Stomach (tissue), 8 donors: ENCODE measurements at regions not wholly inside any gene's neighbourhood (a gene's known extent, or its start where the extent isn't known, plus 50 kb on each side); places are given as distances from the start of the nearest gene placed in this dataset.

Experiments
- DNase-seq, 2 donors: peaks; one replicate each; pipeline versions ENCODE4 v3.0.0 to v3.0.0-alpha.2; 2013 to 2019
- H3K27ac ChIP-seq, 5 donors: fragments of 200-600 bp in 4 of 5; sonication (generic) in 4 of 5; one replicate each; pipeline ENCODE4 v1.5.1; 2013 to 2019; ENCODE audit warnings: mild to moderate bottlenecking in 1 of 5, moderate library complexity in 1 of 5
- H3K27me3 ChIP-seq, 3 donors: fragments of 200-600 bp; sonication (generic); one replicate each; pipeline ENCODE4 v1.5.1; 2017 to 2019; ENCODE audit warnings: mixed run types in 1 of 3
- H3K36me3 ChIP-seq, 4 donors: fragments of 200-600 bp; sonication (generic); 1 replicate in 3 of 4; 2 replicates in 1 of 4; pipeline ENCODE4 v1.5.1; 2016 to 2019
- H3K4me1 ChIP-seq, 4 donors: fragments of 200-600 bp; sonication (generic); one replicate each; pipeline ENCODE4 v1.5.1; 2016 to 2019
- H3K4me3 ChIP-seq, 4 donors: fragments of 200-600 bp; sonication (generic) in 3 of 4; one replicate each; pipeline ENCODE4 v1.5.1; 2016 to 2019; ENCODE audit warnings: mild to moderate bottlenecking in 1 of 4
- H3K9me3 ChIP-seq, 4 donors: fragments of 200-600 bp; sonication (generic); one replicate each; pipeline ENCODE4 v1.5.1; 2016 to 2019
- CTCF ChIP-seq, 7 experiments: fragments of 450-650 bp in 4 of 7; fragments of 200-600 bp in 3 of 7; sonication (generic) in 3 of 7; IDR thresholded peaks; one replicate each; pipeline ENCODE4 v1.5.1; 2016 to 2019; ENCODE audit warnings: antibody characterized with exemption in 7 of 7, control low read depth in 2 of 7, mild to moderate bottlenecking in 1 of 7
- EP300 ChIP-seq: sonication (generic); formaldehyde crosslinking; IDR thresholded peaks from one replicate; pipeline ENCODE4 v1.6.1; 2017; ENCODE audit warnings: antibody characterized with exemption
- POLR2A ChIP-seq, 4 donors: fragments of 450-650 bp; IDR thresholded peaks; one replicate each; pipeline ENCODE4 v1.6.1; 2016; ENCODE audit warnings: antibody characterized with exemption in 4 of 4, control low read depth in 2 of 4, mild to moderate bottlenecking in 1 of 4, moderate library complexity in 1 of 4
- POLR2AphosphoS5 ChIP-seq, 3 donors: sonication (generic); formaldehyde crosslinking; IDR thresholded peaks; one replicate each; pipeline ENCODE4 v1.6.1; 2016; ENCODE audit warnings: antibody characterized with exemption in 3 of 3
- WGBS, 5 donors: extraction: QIAGEN DNeasy Blood & Tissue Kit in 3 of 5; methylation state at CpG; one replicate each; pipeline versions ENCODE4 v1.1.5 to v1.1.7; 2013 to 2018; 5-methylcytosine and 5-hydroxymethylcytosine counted together
- intact Hi-C: fragments of 100-400 bp; cut with DNase I; formaldehyde crosslinking; loops from one replicate; pipeline ENCODE4 v1.15.1; 2023; ENCODE audit warnings: low total_unique reads
- donor health status: healthy with polysubstance abuse.
- donor health status: Bipolar disorder and iron deficiency.
- donor health status: healthy.

- intact Hi-C loops: no loop called here
- H3K4me1 ChIP-seq: no peaks in the 10 kb centered on the region
- H3K27ac ChIP-seq: no peak overlapping the region
- TF ChIP-seq CTCF (IDR thresholded peaks at IDR 0.05) (no peak), POLR2AphosphoS5 (IDR thresholded peaks at IDR 0.05) (no peak), EP300 (no peak), POLR2A (IDR thresholded peaks at IDR 0.05) (no peak)
- H3K27me3 ChIP-seq: peaks cover 0 to 19% (median 0%) of the 10 kb centered on the region in 3 donors
- peak in 1 of 2 donors; percentile 56 for DNase-seq
- 72 to 82% (median 76%) methylated on average over 11 of the region's 11 CpGs for WGBS, 5 donors
- no peaks in the 10 kb centered on the region for H3K9me3 ChIP-seq
- H3K4me3 ChIP-seq: no peak overlapping the region
- H3K36me3 ChIP-seq: no peaks in the 10 kb centered on the region
Observed at GRCh38 chr16:86854058-86854621, 275.8 kb downstream of the FOXL1 start.

GRCh38 chr16:86854626-86855294 lies 276.4 kb downstream of the FOXL1 start:
- WGBS, 5 donors: 49 to 57% (median 55%) methylated on average over 7 of the region's 7 CpGs
- Histone ChIP-seq H3K4me3 (no peak overlapping the region), H3K36me3 (no peaks in the 10 kb centered on the region), H3K27me3 (peaks cover 0 to 19% (median 0%) of the 10 kb centered on the region in 3 donors), H3K9me3 (no peaks in the 10 kb centered on the region), H3K4me1 (no peaks in the 10 kb centered on the region), H3K27ac (no peak overlapping the region)
- DNase-seq: peak in 1 of 2 donors; percentile 49
- TF ChIP-seq POLR2A (IDR thresholded peaks at IDR 0.05): no peak
- TF ChIP-seq POLR2AphosphoS5 (IDR thresholded peaks at IDR 0.05): no peak
- no peak for TF ChIP-seq EP300
- TF ChIP-seq CTCF (IDR thresholded peaks at IDR 0.05): no peak
- intact Hi-C loops: no loop called here

DNA sequence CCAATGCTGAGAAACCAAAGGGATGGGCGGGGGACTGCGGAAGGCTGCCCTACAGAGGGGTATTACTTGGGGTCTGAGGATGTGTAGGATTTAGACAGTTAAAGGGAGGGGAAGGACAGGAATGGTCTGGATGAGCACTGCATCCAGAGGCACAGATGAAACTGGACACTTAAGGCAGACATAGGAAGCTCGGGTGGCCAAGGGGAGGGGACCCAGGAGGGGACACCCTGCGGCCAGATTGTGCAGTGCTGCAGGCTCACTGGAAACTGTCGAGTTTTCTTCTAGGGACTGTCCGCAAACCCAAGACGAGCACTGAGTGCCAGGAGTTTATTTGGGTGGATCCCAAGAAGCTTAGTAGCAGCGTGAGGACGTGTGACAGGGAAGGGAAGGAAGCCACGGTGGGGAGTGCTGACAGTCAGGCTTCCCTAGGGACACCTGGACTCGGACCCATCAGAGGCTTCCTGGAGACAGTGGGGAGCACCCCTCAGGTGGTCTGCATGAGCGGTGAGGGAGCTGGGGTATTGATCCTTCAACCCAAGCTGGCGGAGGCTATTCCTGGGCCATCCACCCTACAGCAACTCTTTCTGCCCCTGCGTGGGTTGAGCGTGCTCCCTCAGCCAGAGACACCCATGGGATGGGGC lies 278.7 kb downstream of the FOXL1 start:
- no peaks in the 10 kb centered on the region for H3K36me3 ChIP-seq
- DNase-seq: no peak
- H3K4me1 ChIP-seq: no peaks in the 10 kb centered on the region
- no peaks in the 10 kb centered on the region for H3K9me3 ChIP-seq
- TF ChIP-seq POLR2AphosphoS5 (IDR thresholded peaks at IDR 0.05): no peak
- no peak for TF ChIP-seq CTCF (IDR thresholded peaks at IDR 0.05)
- TF ChIP-seq POLR2A (IDR thresholded peaks at IDR 0.05): no peak
- no peak for TF ChIP-seq EP300
- 77 to 84% (median 82%) methylated on average over 15 of the region's 15 CpGs for WGBS, 5 donors
- no peak overlapping the region for H3K27ac ChIP-seq
- intact Hi-C loops: no loop called here
- H3K27me3 ChIP-seq: peaks cover 0 to 19% (median 0%) of the 10 kb centered on the region in 3 donors
- no peak overlapping the region for H3K4me3 ChIP-seq

DNA sequence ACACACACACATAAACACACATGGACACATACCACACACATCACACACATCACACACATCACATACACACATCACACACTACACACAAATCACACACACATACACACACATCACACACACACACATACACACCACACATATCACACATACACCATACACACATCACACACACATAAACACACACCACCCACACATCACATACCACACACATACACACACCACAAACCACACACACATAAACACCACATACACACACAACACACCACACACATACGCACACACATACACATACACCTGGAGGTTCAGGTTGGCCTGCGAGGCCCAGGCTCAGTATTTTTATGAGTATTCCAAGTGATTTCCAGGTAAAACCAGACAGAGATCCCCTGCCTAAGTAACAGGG lies 279.5 kb downstream of the FOXL1 start:
- H3K27ac ChIP-seq: no peak overlapping the region
- no peaks in the 10 kb centered on the region for H3K36me3 ChIP-seq
- H3K27me3 ChIP-seq: peaks cover 0 to 19% (median 0%) of the 10 kb centered on the region in 3 donors
- no peaks in the 10 kb centered on the region for H3K9me3 ChIP-seq
- 88 to 97% (median 93%) methylated on average over 2 of the region's 2 CpGs for WGBS, 5 donors
- no peak for DNase-seq
- no peak overlapping the region for H3K4me3 ChIP-seq
- TF ChIP-seq POLR2AphosphoS5 (IDR thresholded peaks at IDR 0.05): no peak
- intact Hi-C loops: no loop called here
- H3K4me1 ChIP-seq: peaks cover 0 to 5% (median 0%) of the 10 kb centered on the region in 4 donors
